ENCODE measurements at regions not wholly inside any gene's neighbourhood (a gene's known extent, or its start where the extent isn't known, plus 50 kb on each side); places are given as distances from the start of the nearest gene placed in this dataset.

DNA sequence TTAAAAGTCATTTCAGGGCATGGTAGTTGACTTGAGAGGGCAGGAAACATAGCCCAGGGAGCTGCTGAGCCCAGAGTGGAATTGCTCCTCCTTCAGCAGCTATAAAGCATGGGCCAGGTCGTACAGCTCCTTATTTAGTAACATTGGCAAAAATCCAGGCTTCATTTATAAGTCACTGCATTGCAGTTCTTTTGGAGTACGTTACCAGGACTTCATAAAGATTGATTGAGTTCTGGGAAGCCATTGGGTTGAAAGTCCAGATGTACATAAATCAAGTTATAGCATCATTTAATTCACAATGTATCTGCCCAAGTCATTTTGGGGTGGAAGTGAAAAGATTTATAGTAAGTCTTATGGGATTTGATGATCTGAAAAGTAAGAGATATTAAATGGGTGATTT is 53.0 kb upstream of the ANKEF1 start:
- TF ChIP-seq, protein P1, sequence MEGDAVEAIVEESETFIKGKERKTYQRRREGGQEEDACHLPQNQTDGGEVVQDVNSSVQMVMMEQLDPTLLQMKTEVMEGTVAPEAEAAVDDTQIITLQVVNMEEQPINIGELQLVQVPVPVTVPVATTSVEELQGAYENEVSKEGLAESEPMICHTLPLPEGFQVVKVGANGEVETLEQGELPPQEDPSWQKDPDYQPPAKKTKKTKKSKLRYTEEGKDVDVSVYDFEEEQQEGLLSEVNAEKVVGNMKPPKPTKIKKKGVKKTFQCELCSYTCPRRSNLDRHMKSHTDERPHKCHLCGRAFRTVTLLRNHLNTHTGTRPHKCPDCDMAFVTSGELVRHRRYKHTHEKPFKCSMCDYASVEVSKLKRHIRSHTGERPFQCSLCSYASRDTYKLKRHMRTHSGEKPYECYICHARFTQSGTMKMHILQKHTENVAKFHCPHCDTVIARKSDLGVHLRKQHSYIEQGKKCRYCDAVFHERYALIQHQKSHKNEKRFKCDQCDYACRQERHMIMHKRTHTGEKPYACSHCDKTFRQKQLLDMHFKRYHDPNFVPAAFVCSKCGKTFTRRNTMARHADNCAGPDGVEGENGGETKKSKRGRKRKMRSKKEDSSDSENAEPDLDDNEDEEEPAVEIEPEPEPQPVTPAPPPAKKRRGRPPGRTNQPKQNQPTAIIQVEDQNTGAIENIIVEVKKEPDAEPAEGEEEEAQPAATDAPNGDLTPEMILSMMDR (conservative IDR thresholded peaks at IDR 0.05; ENCODE audit: low read depth in 2 of 2), result no peak
- TF ChIP-seq EZH2phosphoT487 (IDR thresholded peaks at IDR 0.05; ENCODE audit: unreplicated experiment) (no peak), POLR2AphosphoS5 (IDR thresholded peaks at IDR 0.05; ENCODE audit: low read depth) (no peak), EZH2 (IDR thresholded peaks at IDR 0.05; ENCODE audit: low read depth, unreplicated experiment) (no peak), CREB1 (CRISPR knock-in tag; IDR thresholded peaks at IDR 0.05; ENCODE audit: low read depth) (no peak), ZNF114 (CRISPR knock-in tag; IDR thresholded peaks at IDR 0.05) (no peak), JUNB (IDR thresholded peaks at IDR 0.05; ENCODE audit: unreplicated experiment) (no peak), STAT1 (IDR thresholded peaks at IDR 0.05; ENCODE audit: unreplicated experiment) (no peak)
- TF ChIP-seq, protein P2, sequence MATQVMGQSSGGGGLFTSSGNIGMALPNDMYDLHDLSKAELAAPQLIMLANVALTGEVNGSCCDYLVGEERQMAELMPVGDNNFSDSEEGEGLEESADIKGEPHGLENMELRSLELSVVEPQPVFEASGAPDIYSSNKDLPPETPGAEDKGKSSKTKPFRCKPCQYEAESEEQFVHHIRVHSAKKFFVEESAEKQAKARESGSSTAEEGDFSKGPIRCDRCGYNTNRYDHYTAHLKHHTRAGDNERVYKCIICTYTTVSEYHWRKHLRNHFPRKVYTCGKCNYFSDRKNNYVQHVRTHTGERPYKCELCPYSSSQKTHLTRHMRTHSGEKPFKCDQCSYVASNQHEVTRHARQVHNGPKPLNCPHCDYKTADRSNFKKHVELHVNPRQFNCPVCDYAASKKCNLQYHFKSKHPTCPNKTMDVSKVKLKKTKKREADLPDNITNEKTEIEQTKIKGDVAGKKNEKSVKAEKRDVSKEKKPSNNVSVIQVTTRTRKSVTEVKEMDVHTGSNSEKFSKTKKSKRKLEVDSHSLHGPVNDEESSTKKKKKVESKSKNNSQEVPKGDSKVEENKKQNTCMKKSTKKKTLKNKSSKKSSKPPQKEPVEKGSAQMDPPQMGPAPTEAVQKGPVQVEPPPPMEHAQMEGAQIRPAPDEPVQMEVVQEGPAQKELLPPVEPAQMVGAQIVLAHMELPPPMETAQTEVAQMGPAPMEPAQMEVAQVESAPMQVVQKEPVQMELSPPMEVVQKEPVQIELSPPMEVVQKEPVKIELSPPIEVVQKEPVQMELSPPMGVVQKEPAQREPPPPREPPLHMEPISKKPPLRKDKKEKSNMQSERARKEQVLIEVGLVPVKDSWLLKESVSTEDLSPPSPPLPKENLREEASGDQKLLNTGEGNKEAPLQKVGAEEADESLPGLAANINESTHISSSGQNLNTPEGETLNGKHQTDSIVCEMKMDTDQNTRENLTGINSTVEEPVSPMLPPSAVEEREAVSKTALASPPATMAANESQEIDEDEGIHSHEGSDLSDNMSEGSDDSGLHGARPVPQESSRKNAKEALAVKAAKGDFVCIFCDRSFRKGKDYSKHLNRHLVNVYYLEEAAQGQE (IDR thresholded peaks at IDR 0.05; ENCODE audit: unreplicated experiment), result no peak
- TF ChIP-seq, protein P3, sequence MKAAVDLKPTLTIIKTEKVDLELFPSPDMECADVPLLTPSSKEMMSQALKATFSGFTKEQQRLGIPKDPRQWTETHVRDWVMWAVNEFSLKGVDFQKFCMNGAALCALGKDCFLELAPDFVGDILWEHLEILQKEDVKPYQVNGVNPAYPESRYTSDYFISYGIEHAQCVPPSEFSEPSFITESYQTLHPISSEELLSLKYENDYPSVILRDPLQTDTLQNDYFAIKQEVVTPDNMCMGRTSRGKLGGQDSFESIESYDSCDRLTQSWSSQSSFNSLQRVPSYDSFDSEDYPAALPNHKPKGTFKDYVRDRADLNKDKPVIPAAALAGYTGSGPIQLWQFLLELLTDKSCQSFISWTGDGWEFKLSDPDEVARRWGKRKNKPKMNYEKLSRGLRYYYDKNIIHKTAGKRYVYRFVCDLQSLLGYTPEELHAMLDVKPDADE (IDR thresholded peaks at IDR 0.05), result no peak
